HUES6 (cell line): ENCODE measurements at regions not wholly inside any gene's neighbourhood (a gene's known extent, or its start where the extent isn't known, plus 50 kb on each side); places are given as distances from the start of the nearest gene placed in this dataset.
"Not testable (repeated sequence)": the region's sequence is repeated elsewhere in the genome, so short reads cannot be mapped to it uniquely, and the experiment has no call there.

Experiments used
- H3K27ac ChIP-seq: 2 replicates; pipeline ENCODE4 v1.7.0; 2013; ENCODE audit warnings: low read depth, mild to moderate bottlenecking, low read length, inconsistent platforms
- H3K27me3 ChIP-seq: 2 replicates; pipeline ENCODE4 v1.6.1; 2013; ENCODE audit warnings: low read length; ENCODE audit not compliant: control insufficient read depth, insufficient read depth
- H3K36me3 ChIP-seq: 2 replicates; pipeline ENCODE4 v1.6.1; 2013; ENCODE audit warnings: low read length; ENCODE audit not compliant: control insufficient read depth, insufficient read depth
- H3K4me1 ChIP-seq: 2 replicates; pipeline ENCODE4 v1.6.1; 2013; ENCODE audit warnings: low read length; ENCODE audit not compliant: control insufficient read depth, insufficient read depth
- H3K4me3 ChIP-seq: 2 replicates; pipeline ENCODE4 v1.5.1; 2013; ENCODE audit warnings: low read depth, low read length
- H3K9ac ChIP-seq: one replicate; pipeline ENCODE4 v1.6.1; 2013; ENCODE audit warnings: mild to moderate bottlenecking, low read length
- H3K9me3 ChIP-seq: 2 replicates; pipeline ENCODE4 v1.6.1; 2013; ENCODE audit warnings: low read depth, low read length; ENCODE audit not compliant: control insufficient read depth, insufficient read depth

- Histone ChIP-seq H3K4me1 (peaks cover 15% of the 10 kb centered on the region), H3K4me3 (no peak overlapping the region), H3K27me3 (no peaks in the 10 kb centered on the region), H3K27ac (no peak overlapping the region), H3K9ac (no peak overlapping the region), H3K36me3 (no peaks in the 10 kb centered on the region), H3K9me3 (peaks cover 5% of the 10 kb centered on the region)
These were observed 270.6 kb upstream of the REG3G start for GRCh38 chr2:78754930-78755329.

- peaks cover 10% of the 10 kb centered on the region; the same call in 1 of the 2 replicates for H3K36me3 ChIP-seq
- no peaks in the 10 kb centered on the region for H3K27me3 ChIP-seq
- H3K27ac ChIP-seq, result no peak overlapping the region; the same call in 1 of the 2 replicates
- peak overlapping the region; percentile 6; the same call in 1 of the 2 replicates for H3K4me3 ChIP-seq
- H3K4me1 ChIP-seq, result peaks cover 15% of the 10 kb centered on the region
- peak overlapping the region; percentile 35 for H3K9ac ChIP-seq
- peaks cover 26% of the 10 kb centered on the region for H3K9me3 ChIP-seq
These were observed 268.3 kb upstream of the REG3G start for GRCh38 chr2:78757191-78757590.

- Histone ChIP-seq H3K27ac (peak overlapping the region; percentile 47; the same call in 1 of the 2 replicates), H3K4me1 (peaks cover 15% of the 10 kb centered on the region), H3K27me3 (no peaks in the 10 kb centered on the region), H3K9me3 (peaks cover 30% of the 10 kb centered on the region), H3K9ac (peak overlapping the region; percentile 35), H3K36me3 (peaks cover 10% of the 10 kb centered on the region; the same call in 1 of the 2 replicates), H3K4me3 (peak overlapping the region; percentile 6; the same call in 1 of the 2 replicates)
These were observed 267.9 kb upstream of the REG3G start for GRCh38 chr2:78757640-78758039.

- Histone ChIP-seq H3K9me3 (peaks cover 36% of the 10 kb centered on the region), H3K9ac (peak overlapping the region; percentile 50), H3K4me1 (peaks cover 15% of the 10 kb centered on the region)
- H3K4me3 ChIP-seq, H3K27me3 ChIP-seq, H3K36me3 ChIP-seq, H3K27ac ChIP-seq: not testable (repeated sequence)
These were observed 266.7 kb upstream of the REG3G start for GRCh38 chr2:78758765-78759164.

- H3K36me3 ChIP-seq, result no peaks in the 10 kb centered on the region; the same call in 1 of the 2 replicates
- peaks cover 18% of the 10 kb centered on the region for H3K9me3 ChIP-seq
- H3K27me3 ChIP-seq, result no peaks in the 10 kb centered on the region
- no peak overlapping the region for H3K4me3 ChIP-seq
- H3K4me1 ChIP-seq, result peaks cover 25% of the 10 kb centered on the region
- no peak overlapping the region for H3K9ac ChIP-seq
- no peak overlapping the region; the same call in 1 of the 2 replicates for H3K27ac ChIP-seq
These were observed 259.0 kb upstream of the REG3G start for GRCh38 chr2:78766459-78766858.

- no peaks in the 10 kb centered on the region for H3K27me3 ChIP-seq
- no peak overlapping the region for H3K27ac ChIP-seq
- H3K9me3 ChIP-seq, result peaks cover 5% of the 10 kb centered on the region; the same call in 1 of the 2 replicates
- H3K4me3 ChIP-seq, result no peak overlapping the region
- no peak overlapping the region for H3K9ac ChIP-seq
- H3K36me3 ChIP-seq, result no peaks in the 10 kb centered on the region; the same call in 1 of the 2 replicates
- H3K4me1 ChIP-seq, result peaks cover 25% of the 10 kb centered on the region
These were observed 257.5 kb upstream of the REG3G start for GRCh38 chr2:78768016-78768415.

- Histone ChIP-seq H3K9ac (no peak overlapping the region), H3K36me3 (no peaks in the 10 kb centered on the region; the same call in 1 of the 2 replicates), H3K27ac (no peak overlapping the region), H3K27me3 (no peaks in the 10 kb centered on the region), H3K4me3 (no peak overlapping the region), H3K9me3 (peaks cover 9% of the 10 kb centered on the region; the same call in 1 of the 2 replicates), H3K4me1 (no peaks in the 10 kb centered on the region)
These were observed 250.2 kb upstream of the REG3G start for GRCh38 chr2:78775291-78775690.

GRCh38 chr2:78778756-78779510, 246.6 kb upstream of the REG3G start:
- H3K9me3 ChIP-seq, result peaks cover 9% of the 10 kb centered on the region; the same call in 1 of the 2 replicates
- no peak overlapping the region for H3K4me3 ChIP-seq
- no peaks in the 10 kb centered on the region; the same call in 1 of the 2 replicates for H3K4me1 ChIP-seq
- H3K27ac ChIP-seq, result no peak overlapping the region
- no peaks in the 10 kb centered on the region for H3K36me3 ChIP-seq
- H3K27me3 ChIP-seq, result no peaks in the 10 kb centered on the region
- no peak overlapping the region for H3K9ac ChIP-seq

- H3K9ac ChIP-seq, result no peak overlapping the region
- H3K9me3 ChIP-seq, result peaks cover 9% of the 10 kb centered on the region; the same call in 1 of the 2 replicates
- H3K27ac ChIP-seq, result no peak overlapping the region
- H3K4me1 ChIP-seq, result peaks cover 7% of the 10 kb centered on the region; the same call in 1 of the 2 replicates
- H3K27me3 ChIP-seq, result no peaks in the 10 kb centered on the region
- no peak overlapping the region for H3K4me3 ChIP-seq
- H3K36me3 ChIP-seq, result no peaks in the 10 kb centered on the region
These were observed 245.7 kb upstream of the REG3G start for GRCh38 chr2:78779761-78780160.

- no peak overlapping the region for H3K27ac ChIP-seq
- H3K4me3 ChIP-seq, result no peak overlapping the region
- peaks cover 8% of the 10 kb centered on the region; the same call in 1 of the 2 replicates for H3K4me1 ChIP-seq
- no peaks in the 10 kb centered on the region for H3K36me3 ChIP-seq
- H3K9ac ChIP-seq, result no peak overlapping the region
- H3K27me3 ChIP-seq, result no peaks in the 10 kb centered on the region
- H3K9me3 ChIP-seq, result peaks cover 9% of the 10 kb centered on the region; the same call in 1 of the 2 replicates
These were observed 245.2 kb upstream of the REG3G start for GRCh38 chr2:78780256-78780655.

GRCh38 chr2:78780864-78781583, 244.5 kb upstream of the REG3G start:
- peaks cover 8% of the 10 kb centered on the region; the same call in 1 of the 2 replicates for H3K4me1 ChIP-seq
- no peaks in the 10 kb centered on the region for H3K36me3 ChIP-seq
- H3K9me3 ChIP-seq, result peaks cover 9% of the 10 kb centered on the region; the same call in 1 of the 2 replicates
- H3K4me3 ChIP-seq, result no peak overlapping the region
- no peak overlapping the region for H3K9ac ChIP-seq
- no peaks in the 10 kb centered on the region for H3K27me3 ChIP-seq
- no peak overlapping the region for H3K27ac ChIP-seq
